Neural crest cell (in vitro differentiated cells): ENCODE measurements at regions not wholly inside any gene's neighbourhood (a gene's known extent, or its start where the extent isn't known, plus 50 kb on each side); places are given as distances from the start of the nearest gene placed in this dataset.
A peak's percentile ranks its signal among the peaks of the same experiment; 100 is the strongest.

Experiments
- DNase-seq: peaks from one replicate; pipeline ENCODE4 v3.0.0; 2021; ENCODE audit warnings: low read depth, mixed read lengths, low spot score
- H3K27ac Mint-ChIP-seq: one replicate; pipeline ENCODE4 v1.8.0; 2021; ENCODE audit warnings: mild to moderate bottlenecking, mixed read lengths; ENCODE audit not compliant: unreplicated experiment
- H3K27me3 Mint-ChIP-seq: 2 replicates; pipeline ENCODE4 v1.8.0; 2021; ENCODE audit warnings: low read depth, mild to moderate bottlenecking, mixed read lengths
- H3K36me3 Mint-ChIP-seq: 2 replicates; pipeline ENCODE4 v1.8.0; 2021; ENCODE audit warnings: low read depth, mild to moderate bottlenecking, mixed read lengths
- H3K4me1 Mint-ChIP-seq: 2 replicates; pipeline ENCODE4 v1.8.0; 2021; ENCODE audit warnings: mixed read lengths
- H3K4me3 Mint-ChIP-seq: one replicate; pipeline ENCODE4 v1.8.0; 2021; ENCODE audit warnings: mild to moderate bottlenecking, mixed read lengths
- H3K9me3 Mint-ChIP-seq: 2 replicates; pipeline ENCODE4 v1.8.0; 2021; ENCODE audit warnings: mixed read lengths
- CTCF ChIP-seq: fragments of 200-600 bp; sonication (generic); conservative IDR thresholded peaks from 2 replicates; pipeline ENCODE4 v1.5.0; 2021; ENCODE audit warnings: antibody characterized with exemption, mild to moderate bottlenecking

DNA sequence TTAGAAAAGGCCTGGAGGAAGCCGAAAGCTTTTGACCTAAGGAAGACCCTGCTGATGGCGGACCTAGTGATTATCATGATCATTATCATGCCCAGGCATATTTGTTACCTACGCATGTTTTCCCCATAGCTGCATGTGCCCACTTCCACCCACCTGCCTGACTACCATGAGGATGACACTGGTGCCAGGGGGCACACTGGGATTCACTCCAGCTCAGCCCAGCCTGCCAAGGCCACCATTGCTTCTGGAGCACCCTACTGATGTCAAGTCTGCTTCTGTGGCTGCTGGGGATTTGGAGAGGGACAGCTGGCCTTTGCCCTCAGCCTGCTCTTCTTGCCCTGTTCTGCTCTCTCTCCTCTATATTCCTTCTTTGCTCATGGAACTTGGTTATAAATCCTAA lies 124.7 kb upstream of the NALF2 start:
- Mint-ChIP-seq H3K27me3 (no peaks in the 10 kb centered on the region), H3K4me3 (no peak overlapping the region), H3K4me1 (no peaks in the 10 kb centered on the region), H3K27ac (peak overlapping the region; percentile 4), H3K9me3 (peaks cover 15% of the 10 kb centered on the region), H3K36me3 (peaks cover 8% of the 10 kb centered on the region)
- DNase-seq, result no peak
- no peak for TF ChIP-seq CTCF

GRCh38 chrX:69374569-69374968 lies 129.6 kb upstream of the NALF2 start:
- Mint-ChIP-seq H3K9me3 (peaks cover 19% of the 10 kb centered on the region), H3K4me3 (no peak overlapping the region), H3K36me3 (peaks cover 8% of the 10 kb centered on the region), H3K4me1 (no peaks in the 10 kb centered on the region), H3K27ac (no peak overlapping the region), H3K27me3 (no peaks in the 10 kb centered on the region)
- TF ChIP-seq CTCF, result no peak
- no peak for DNase-seq

GRCh38 chrX:69372435-69372834 lies 131.7 kb upstream of the NALF2 start:
- Mint-ChIP-seq H3K27ac (no peak overlapping the region), H3K27me3 (no peaks in the 10 kb centered on the region), H3K36me3 (peaks cover 8% of the 10 kb centered on the region), H3K9me3 (peaks cover 19% of the 10 kb centered on the region), H3K4me3 (no peak overlapping the region), H3K4me1 (no peaks in the 10 kb centered on the region)
- TF ChIP-seq CTCF, result no peak
- DNase-seq, result no peak

DNA sequence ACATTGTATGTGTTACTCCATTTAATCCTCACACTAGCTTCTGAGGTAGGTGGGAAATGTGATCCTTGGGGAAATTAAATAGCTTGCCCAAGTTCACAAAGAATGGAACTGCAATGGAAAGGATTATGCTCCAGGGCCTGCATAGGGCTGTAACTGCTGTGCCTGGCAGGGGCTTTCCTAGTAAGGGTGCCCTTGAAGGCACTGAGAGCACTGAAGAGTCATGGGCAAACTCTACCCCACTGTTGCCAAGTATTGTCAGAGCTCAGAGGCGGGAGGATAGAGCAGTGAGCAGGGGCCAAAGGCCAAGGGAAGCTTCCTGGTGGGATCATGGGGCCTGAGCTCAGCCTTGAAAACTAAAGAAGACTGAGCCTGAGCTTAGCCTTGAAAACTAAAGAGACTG lies 133.0 kb upstream of the NALF2 start:
- no peaks in the 10 kb centered on the region for H3K27me3 Mint-ChIP-seq
- peaks cover 14% of the 10 kb centered on the region for H3K9me3 Mint-ChIP-seq
- H3K36me3 Mint-ChIP-seq, result peaks cover 8% of the 10 kb centered on the region
- peak overlapping the region; percentile 57 for H3K27ac Mint-ChIP-seq
- no peak for DNase-seq
- no peak overlapping the region for H3K4me3 Mint-ChIP-seq
- TF ChIP-seq CTCF, result no peak
- H3K4me1 Mint-ChIP-seq, result no peaks in the 10 kb centered on the region

- TF ChIP-seq CTCF, result no peak
- H3K4me1 Mint-ChIP-seq, result no peaks in the 10 kb centered on the region
- DNase-seq, result no peak
- H3K4me3 Mint-ChIP-seq, result no peak overlapping the region
- H3K36me3 Mint-ChIP-seq, result no peaks in the 10 kb centered on the region
- no peak overlapping the region for H3K27ac Mint-ChIP-seq
- H3K27me3 Mint-ChIP-seq, result no peaks in the 10 kb centered on the region
- H3K9me3 Mint-ChIP-seq, result peaks cover 6% of the 10 kb centered on the region
Observed at GRCh38 chrX:69369999-69370398, 134.1 kb upstream of the NALF2 start.

GRCh38 chrX:69366183-69366582 lies 137.9 kb upstream of the NALF2 start:
- no peaks in the 10 kb centered on the region for H3K9me3 Mint-ChIP-seq
- H3K4me1 Mint-ChIP-seq, result no peaks in the 10 kb centered on the region
- H3K4me3 Mint-ChIP-seq, result no peak overlapping the region
- TF ChIP-seq CTCF, result no peak
- DNase-seq, result no peak
- no peaks in the 10 kb centered on the region for H3K36me3 Mint-ChIP-seq
- H3K27ac Mint-ChIP-seq, result no peak overlapping the region
- no peaks in the 10 kb centered on the region for H3K27me3 Mint-ChIP-seq
